Gastroesophageal sphincter (tissue), 4 donors: ENCODE measurements at regions not wholly inside any gene's neighbourhood (a gene's known extent, or its start where the extent isn't known, plus 50 kb on each side); places are given as distances from the start of the nearest gene placed in this dataset.

ENCODE experiments used
- ATAC-seq: fragments of 150-250 bp; one replicate; pipeline ENCODE4 v1.9.1; 2016; ENCODE audit warnings: mild to moderate bottlenecking, moderate library complexity
- H3K27ac ChIP-seq, 4 donors: fragments of 200-600 bp; sonication (generic) in 3 of 4; 1 replicate in 3 of 4; 2 replicates in 1 of 4; pipeline ENCODE4 v1.5.1; 2016 to 2019
- H3K27me3 ChIP-seq: fragments of 200-600 bp; sonication (generic); one replicate; pipeline ENCODE4 v1.5.1; 2019
- H3K36me3 ChIP-seq, 2 donors: fragments of 200-600 bp; sonication (generic); one replicate each; pipeline ENCODE4 v1.5.1; 2019; ENCODE audit warnings: control low read depth in 1 of 2
- H3K4me1 ChIP-seq, 3 donors: fragments of 200-600 bp; sonication (generic); 1 replicate in 2 of 3; 2 replicates in 1 of 3; pipeline ENCODE4 v1.5.1; 2016 to 2019; ENCODE audit warnings: control low read depth in 2 of 3
- H3K4me3 ChIP-seq, 2 donors: fragments of 200-600 bp; sonication (generic); one replicate each; pipeline ENCODE4 v1.5.1; 2019; ENCODE audit warnings: mild to moderate bottlenecking in 1 of 2, moderate library complexity in 1 of 2
- H3K9me3 ChIP-seq, 3 donors: fragments of 200-600 bp; sonication (generic); one replicate each; pipeline ENCODE4 v1.5.1; 2017 to 2019; ENCODE audit warnings: control low read depth in 2 of 3
- CTCF ChIP-seq, 4 experiments: fragments of 200-600 bp in 2 of 4; fragments of 450-650 bp in 2 of 4; sonication (generic) in 1 of 4; IDR thresholded peaks; one replicate each; pipeline ENCODE4 v1.5.1; 2017 to 2019; ENCODE audit warnings: antibody characterized with exemption in 4 of 4, mild to moderate bottlenecking in 2 of 4, moderate library complexity in 2 of 4
- EP300 ChIP-seq: sonication (generic); formaldehyde crosslinking; IDR thresholded peaks from one replicate; pipeline ENCODE4 v1.6.1; 2017; ENCODE audit warnings: antibody characterized with exemption, mild to moderate bottlenecking
- POLR2A ChIP-seq, 2 donors: fragments of 450-650 bp; IDR thresholded peaks; one replicate each; pipeline ENCODE4 v1.6.1; 2017; ENCODE audit warnings: antibody characterized with exemption in 2 of 2, mild to moderate bottlenecking in 2 of 2, moderate library complexity in 1 of 2
- POLR2AphosphoS5 ChIP-seq: sonication (generic); formaldehyde crosslinking; IDR thresholded peaks from one replicate; pipeline ENCODE4 v1.6.1; 2017; ENCODE audit warnings: antibody characterized with exemption
- WGBS, 2 donors: methylation state at CpG; one replicate each; pipeline ENCODE4 v1.1.5; 2018; ENCODE audit warnings: low coverage in 1 of 2; 5-methylcytosine and 5-hydroxymethylcytosine counted together

GRCh38 chr12:114963846-114964245 lies 279.9 kb upstream of the TBX3 start:
- Histone ChIP-seq H3K4me1 (no peaks in the 10 kb centered on the region), H3K9me3 (peaks cover 0 to 9% (median 0%) of the 10 kb centered on the region in 3 donors), H3K36me3 (no peaks in the 10 kb centered on the region), H3K27ac (no peak overlapping the region), H3K27me3 (no peaks in the 10 kb centered on the region), H3K4me3 (no peak overlapping the region)
- no peak for ATAC-seq
- WGBS, 2 donors: 71 to 85% methylated on average over 4 of the region's 4 CpGs
- no peak for TF ChIP-seq POLR2AphosphoS5
- no peak for TF ChIP-seq POLR2A (IDR thresholded peaks at IDR 0.05)
- no peak for TF ChIP-seq CTCF (IDR thresholded peaks at IDR 0.05)
- TF ChIP-seq EP300: no peak

- peaks cover 0 to 9% (median 0%) of the 10 kb centered on the region in 3 donors for H3K9me3 ChIP-seq
- no peak for TF ChIP-seq CTCF (IDR thresholded peaks at IDR 0.05)
- TF ChIP-seq POLR2AphosphoS5: no peak
- no peak for TF ChIP-seq EP300
- no peaks in the 10 kb centered on the region for H3K27me3 ChIP-seq
- ATAC-seq: no peak
- H3K36me3 ChIP-seq: no peaks in the 10 kb centered on the region
- H3K27ac ChIP-seq: no peak overlapping the region
- WGBS, 2 donors: 55 to 64% methylated on average over 2 to 7 of the region's 7 CpGs
- H3K4me3 ChIP-seq: no peak overlapping the region
- H3K4me1 ChIP-seq: no peaks in the 10 kb centered on the region
Measured at GRCh38 chr12:114961491-114961890, 277.5 kb upstream of the TBX3 start.

- TF ChIP-seq EP300: no peak
- TF ChIP-seq POLR2AphosphoS5: no peak
- no peak for TF ChIP-seq CTCF (IDR thresholded peaks at IDR 0.05)
- no peak for TF ChIP-seq POLR2A (IDR thresholded peaks at IDR 0.05)
- Histone ChIP-seq H3K4me3 (no peak overlapping the region), H3K4me1 (peaks cover 0 to 5% (median 0%) of the 10 kb centered on the region in 3 donors), H3K27me3 (no peaks in the 10 kb centered on the region), H3K9me3 (peaks cover 0 to 8% (median 0%) of the 10 kb centered on the region in 3 donors), H3K36me3 (no peaks in the 10 kb centered on the region), H3K27ac (no peak overlapping the region)
- WGBS, 2 donors: 72 to 93% methylated on average over 2 to 4 of the region's 4 CpGs
- ATAC-seq: no peak
Measured at GRCh38 chr12:114958538-114958937, 274.6 kb upstream of the TBX3 start.

- WGBS, 2 donors: 87% methylated on average over 5 of the region's 5 CpGs; no CpG with 5 or more reads in 1 of the 2 donors
- H3K4me3 ChIP-seq: no peak overlapping the region
- no peaks in the 10 kb centered on the region for H3K9me3 ChIP-seq
- H3K4me1 ChIP-seq: peaks cover 0 to 15% (median 0%) of the 10 kb centered on the region in 3 donors
- TF ChIP-seq POLR2AphosphoS5: no peak
- no peak for TF ChIP-seq POLR2A (IDR thresholded peaks at IDR 0.05)
- no peak for TF ChIP-seq EP300
- no peak for ATAC-seq
- H3K27ac ChIP-seq: no peak overlapping the region
- no peaks in the 10 kb centered on the region for H3K36me3 ChIP-seq
- no peaks in the 10 kb centered on the region for H3K27me3 ChIP-seq
Measured at GRCh38 chr12:114957225-114957624, 273.2 kb upstream of the TBX3 start.

DNA sequence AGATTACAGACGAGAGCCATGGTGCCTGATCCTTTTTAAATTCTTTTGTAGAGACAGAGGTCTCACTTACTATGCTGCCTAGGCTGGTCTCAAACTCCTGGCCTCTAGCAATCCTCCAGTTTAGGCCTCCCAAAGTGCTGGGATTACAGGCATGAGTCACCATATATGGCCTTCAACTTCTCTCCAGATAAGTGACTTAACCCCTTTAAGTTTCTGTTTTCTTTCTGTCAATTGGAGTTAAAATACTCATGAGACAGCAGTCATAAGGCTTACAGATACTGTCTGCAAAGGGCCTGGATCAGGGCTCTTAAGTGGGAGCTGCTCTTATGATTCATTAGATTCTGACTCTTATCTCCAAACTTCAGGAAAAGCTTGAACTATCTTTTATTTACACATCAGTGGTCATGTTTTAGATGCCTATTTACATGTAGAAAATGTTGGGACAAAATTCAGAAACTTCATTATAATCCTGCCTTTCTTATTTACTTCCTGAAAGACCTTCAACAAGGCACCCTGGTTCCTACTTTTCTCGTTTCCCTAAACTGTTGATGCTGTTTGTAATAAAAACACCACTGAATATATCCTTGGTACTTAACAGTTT lies 271.5 kb upstream of the TBX3 start:
- 74 to 90% methylated on average over 1 to 2 of the region's 2 CpGs for WGBS, 2 donors
- no peak for ATAC-seq
- TF ChIP-seq POLR2A (IDR thresholded peaks at IDR 0.05) (no peak), CTCF (IDR thresholded peaks at IDR 0.05) (no peak), EP300 (no peak), POLR2AphosphoS5 (no peak)

More for the DNA sequence above, 271.5 kb upstream of the TBX3 start:
- H3K4me1 ChIP-seq: peaks cover 0 to 15% (median 0%) of the 10 kb centered on the region in 3 donors
- H3K9me3 ChIP-seq: no peaks in the 10 kb centered on the region
- no peak overlapping the region for H3K27ac ChIP-seq
- H3K4me3 ChIP-seq: no peak overlapping the region
- H3K27me3 ChIP-seq: no peaks in the 10 kb centered on the region
- H3K36me3 ChIP-seq: no peaks in the 10 kb centered on the region
